WI38 (cell line): ENCODE measurements at regions not wholly inside any gene's neighbourhood (a gene's known extent, or its start where the extent isn't known, plus 50 kb on each side); places are given as distances from the start of the nearest gene placed in this dataset.

Experiments
- H3K4me3 ChIP-seq: 2 replicates; pipeline ENCODE4 v1.5.1; 2011; ENCODE audit warnings: low read depth, mild to moderate bottlenecking, control low read depth, low read length
- TF ChIP-seq, protein P1 (sequence below): IDR thresholded peaks from 2 replicates; pipeline ENCODE4 v1.5.1; 2012; ENCODE audit warnings: low read depth, mild to moderate bottlenecking, control low read depth, low read length

DNA sequence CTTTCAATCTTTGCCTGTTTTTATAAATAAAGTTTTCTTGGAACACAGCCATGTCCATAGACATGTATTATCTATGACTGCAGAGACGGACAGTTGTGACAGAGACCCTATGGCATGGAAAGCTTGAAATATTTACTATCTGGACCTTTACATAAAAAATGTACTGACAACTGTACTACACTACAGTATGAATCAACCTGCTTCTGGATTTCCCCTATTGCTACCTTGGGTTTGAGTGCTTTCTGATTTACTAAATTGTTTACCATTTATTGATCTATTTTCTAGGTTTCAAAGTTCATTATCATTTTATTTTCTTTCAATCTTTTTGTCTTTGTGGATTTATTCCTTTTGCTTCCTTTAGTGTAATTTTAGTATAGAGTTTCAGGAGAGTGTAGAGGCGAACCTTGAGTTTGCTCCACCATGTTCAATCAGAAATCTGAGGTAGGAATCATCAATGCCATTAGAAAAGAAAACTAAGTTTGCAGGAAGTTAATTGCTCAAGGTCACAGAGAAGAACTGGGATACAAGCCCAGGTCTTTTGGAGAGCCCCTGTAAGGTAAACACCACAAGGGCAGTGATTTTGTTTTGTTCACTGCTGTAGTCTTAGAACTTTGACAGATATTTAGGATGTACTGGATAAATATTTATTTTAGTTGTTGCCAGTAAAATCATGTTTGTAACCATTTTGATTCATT lies 352.8 kb upstream of the SYNCRIP start:
- TF ChIP-seq, protein P1, sequence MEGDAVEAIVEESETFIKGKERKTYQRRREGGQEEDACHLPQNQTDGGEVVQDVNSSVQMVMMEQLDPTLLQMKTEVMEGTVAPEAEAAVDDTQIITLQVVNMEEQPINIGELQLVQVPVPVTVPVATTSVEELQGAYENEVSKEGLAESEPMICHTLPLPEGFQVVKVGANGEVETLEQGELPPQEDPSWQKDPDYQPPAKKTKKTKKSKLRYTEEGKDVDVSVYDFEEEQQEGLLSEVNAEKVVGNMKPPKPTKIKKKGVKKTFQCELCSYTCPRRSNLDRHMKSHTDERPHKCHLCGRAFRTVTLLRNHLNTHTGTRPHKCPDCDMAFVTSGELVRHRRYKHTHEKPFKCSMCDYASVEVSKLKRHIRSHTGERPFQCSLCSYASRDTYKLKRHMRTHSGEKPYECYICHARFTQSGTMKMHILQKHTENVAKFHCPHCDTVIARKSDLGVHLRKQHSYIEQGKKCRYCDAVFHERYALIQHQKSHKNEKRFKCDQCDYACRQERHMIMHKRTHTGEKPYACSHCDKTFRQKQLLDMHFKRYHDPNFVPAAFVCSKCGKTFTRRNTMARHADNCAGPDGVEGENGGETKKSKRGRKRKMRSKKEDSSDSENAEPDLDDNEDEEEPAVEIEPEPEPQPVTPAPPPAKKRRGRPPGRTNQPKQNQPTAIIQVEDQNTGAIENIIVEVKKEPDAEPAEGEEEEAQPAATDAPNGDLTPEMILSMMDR: no peak
- no peak overlapping the region for H3K4me3 ChIP-seq

DNA sequence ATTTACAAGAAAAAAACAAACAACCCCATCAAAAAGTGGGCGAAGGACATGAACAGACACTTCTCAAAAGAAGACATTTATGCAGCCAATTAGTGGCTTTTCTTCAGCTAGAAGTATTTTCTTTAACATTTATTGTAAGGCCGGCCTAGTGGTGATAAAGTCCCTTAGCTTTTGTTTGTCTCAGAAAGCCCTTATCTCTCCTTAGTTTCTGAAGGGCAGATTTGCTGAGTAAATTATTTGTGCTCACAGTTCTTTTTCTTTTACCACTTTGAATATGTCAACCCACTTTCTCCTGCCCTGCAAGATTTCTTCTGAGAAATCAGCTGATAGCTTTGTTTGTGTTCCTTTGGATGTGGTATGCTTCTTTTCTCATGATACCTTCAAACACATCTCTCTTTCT lies 344.0 kb upstream of the SYNCRIP start:
- no peak overlapping the region for H3K4me3 ChIP-seq
- TF ChIP-seq, protein P1: no peak

DNA sequence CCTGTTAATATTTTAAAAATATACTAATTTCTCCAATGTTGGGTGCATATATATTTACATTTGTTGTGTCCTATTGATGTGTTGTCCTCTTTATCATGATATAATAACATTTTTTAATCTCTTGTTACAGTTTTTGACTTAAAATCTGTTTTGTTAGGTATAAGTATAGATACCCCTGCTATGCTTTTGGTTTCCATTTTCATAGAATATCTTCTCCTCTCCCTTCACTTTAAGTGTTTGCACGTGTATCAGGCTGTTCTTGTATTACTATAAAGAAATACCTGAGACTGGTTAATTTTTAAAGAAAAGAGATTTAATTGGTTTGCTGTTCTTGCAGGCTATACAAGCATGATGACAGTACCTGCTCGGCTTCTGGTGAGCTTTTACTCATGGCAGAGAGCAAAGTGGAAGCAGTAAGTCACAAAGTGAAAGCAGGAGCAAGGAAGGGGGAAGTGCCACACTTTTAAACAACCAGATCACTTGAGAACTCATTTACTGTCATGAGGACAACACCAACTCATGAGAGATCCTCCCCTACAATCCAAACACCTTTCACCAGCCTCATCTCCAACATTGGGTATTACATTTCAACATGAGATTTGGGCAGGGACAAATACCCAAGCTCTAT lies 340.5 kb upstream of the SYNCRIP start:
- no peak overlapping the region for H3K4me3 ChIP-seq
- TF ChIP-seq, protein P1: no peak

DNA sequence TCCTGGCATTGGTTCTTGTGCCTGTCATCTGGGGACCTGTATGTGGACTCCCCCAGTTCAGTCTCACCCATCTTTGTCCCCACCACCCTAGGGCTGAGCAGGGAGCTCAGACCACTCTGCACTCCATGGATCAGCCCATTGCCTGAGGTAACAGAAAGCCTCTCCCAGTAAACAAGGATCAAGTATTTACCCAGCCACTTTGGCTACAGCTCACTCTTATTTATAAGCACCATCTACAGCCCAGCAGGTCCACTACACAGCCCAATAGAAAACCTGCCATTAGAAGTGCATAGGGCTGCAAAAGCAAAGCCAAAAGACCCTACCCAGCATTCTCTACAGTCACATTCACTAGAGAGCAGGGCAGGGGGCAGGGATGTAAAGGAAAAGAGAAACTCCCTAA lies 335.0 kb upstream of the SYNCRIP start:
- no peak overlapping the region for H3K4me3 ChIP-seq
- TF ChIP-seq, protein P1: no peak

GRCh38 chr6:85975957-85976356 lies 333.3 kb upstream of the SYNCRIP start:
- no peak overlapping the region for H3K4me3 ChIP-seq
- TF ChIP-seq, protein P1: no peak

- TF ChIP-seq, protein P1: no peak
- no peak overlapping the region for H3K4me3 ChIP-seq
Observed at GRCh38 chr6:85971238-85971637, 328.6 kb upstream of the SYNCRIP start.

GRCh38 chr6:85966828-85967227 lies 324.1 kb upstream of the SYNCRIP start:
- H3K4me3 ChIP-seq: no peak overlapping the region
- TF ChIP-seq, protein P1: no peak
